H1 (cell line): ENCODE measurements at regions not wholly inside any gene's neighbourhood (a gene's known extent, or its start where the extent isn't known, plus 50 kb on each side); places are given as distances from the start of the nearest gene placed in this dataset.
A peak's percentile ranks its signal among the peaks of the same experiment; 100 is the strongest.

Experiments
- CTCF ChIA-PET: fragments of 300-600 bp; sonication (Branson Sonifier 250); formaldehyde crosslinking; loops from one replicate; lab custom pipeline; 2021; ENCODE audit not compliant: partially characterized antibody; lab: Charles Lee
- POLR2A ChIA-PET: fragments of 300-600 bp; sonication (Branson Sonifier 250); formaldehyde crosslinking; loops from one replicate; lab custom pipeline; 2021; ENCODE audit warnings: inconsistent platforms; ENCODE audit not compliant: partially characterized antibody; lab: Charles Lee
- DNase-seq, 2 experiments: peaks; one replicate each; pipeline versions ENCODE4 v3.0.0 to v3.0.0-alpha.2; 2010 to 2022; ENCODE audit warnings: low spot score in 2 of 2, low read depth in 1 of 2, mixed read lengths in 1 of 2
- FAIRE-seq: peaks from 2 replicates; lab custom pipeline; 2011; peaks lifted over from hg19 to GRCh38; lab: Jason Lieb, UNC
- H2AFZ ChIP-seq: 2 replicates; pipeline ENCODE4 v1.8.1; 2012; ENCODE audit warnings: low read length, inconsistent platforms
- H2AK5ac ChIP-seq: 2 replicates; pipeline ENCODE4 v1.6.1; 2013; ENCODE audit warnings: low read depth, low read length
- H2BK120ac ChIP-seq: replicated peaks from 2 replicates; pipeline ENCODE3; 2013; ENCODE audit warnings: low read depth, low read length, inconsistent platforms
- H2BK12ac ChIP-seq: 2 replicates; pipeline ENCODE4 v1.6.1; 2013; ENCODE audit warnings: low read depth, low read length
- H2BK15ac ChIP-seq: 2 replicates; pipeline ENCODE4 v1.6.1; 2013; ENCODE audit warnings: low read length
- H2BK20ac ChIP-seq: 2 replicates; pipeline ENCODE4 v1.6.1; 2013; ENCODE audit warnings: low read length
- H2BK5ac ChIP-seq: 2 replicates; pipeline ENCODE4 v1.6.1; 2013; ENCODE audit warnings: low read depth, low read length
- H3K14ac ChIP-seq: 2 replicates; pipeline ENCODE4 v1.6.1; 2013; ENCODE audit warnings: inconsistent platforms; ENCODE audit not compliant: insufficient read length
- H3K18ac ChIP-seq: 2 replicates; pipeline ENCODE4 v1.6.1; 2013; ENCODE audit warnings: low read length; ENCODE audit errors: extremely low read depth
- H3K23ac ChIP-seq: 2 replicates; pipeline ENCODE4 v1.6.1; 2013; ENCODE audit warnings: inconsistent platforms; ENCODE audit not compliant: insufficient read length
- H3K23me2 ChIP-seq: 2 replicates; pipeline ENCODE4 v1.6.1; 2013; ENCODE audit warnings: low read depth, low read length
- H3K27ac ChIP-seq: 2 replicates; pipeline ENCODE4 v1.6.1; 2011; ENCODE audit warnings: low read depth, low read length, inconsistent platforms
- H3K27me3 ChIP-seq, 4 experiments: replicated peaks in 1 of 4; 1 replicate in 1 of 4; 2 replicates in 3 of 4; pipeline versions ENCODE4 v1.6.1 to v1.8.1; 2011 to 2013; ENCODE audit warnings: low read length in 3 of 4, mild to moderate bottlenecking in 3 of 4, inconsistent platforms in 2 of 4, mixed read lengths in 2 of 4, moderate library complexity in 1 of 4; ENCODE audit not compliant: control insufficient read depth in 3 of 4, insufficient read depth in 3 of 4; ENCODE audit errors: extremely low read depth in 1 of 4
- H3K36me3 ChIP-seq, 4 experiments: 2 replicates each; pipeline versions ENCODE4 v1.6.1 to v1.8.1; 2011 to 2013; ENCODE audit warnings: mild to moderate bottlenecking in 4 of 4, low read length in 3 of 4, moderate library complexity in 2 of 4, control low read depth in 1 of 4, inconsistent platforms in 1 of 4; ENCODE audit not compliant: insufficient read depth in 4 of 4, control insufficient read depth in 2 of 4
- H3K4ac ChIP-seq: replicated peaks from 2 replicates; pipeline ENCODE3; 2013; ENCODE audit warnings: low read length, low read depth, mixed read lengths, inconsistent platforms; ENCODE audit not compliant: insufficient read length
- H3K4me1 ChIP-seq, 4 experiments: replicated peaks in 1 of 4; 1 replicate in 1 of 4; 2 replicates in 3 of 4; pipeline versions ENCODE4 v1.6.1 to v1.8.1; 2011 to 2013; ENCODE audit warnings: low read length in 3 of 4, inconsistent platforms in 2 of 4, mixed read lengths in 1 of 4; ENCODE audit not compliant: insufficient read depth in 4 of 4, control insufficient read depth in 3 of 4
- H3K4me2 ChIP-seq, 2 experiments: 2 replicates each; pipeline versions ENCODE4 v1.6.1 to v1.8.1; 2011 to 2013; ENCODE audit warnings: low read depth in 2 of 2, low read length in 2 of 2, control low read depth in 1 of 2, inconsistent platforms in 1 of 2, mild to moderate bottlenecking in 1 of 2; ENCODE audit not compliant: insufficient read depth in 1 of 2
- H3K4me3 ChIP-seq, 4 experiments: fragments of 200-600, 300-600 bp in 1 of 4; sonication (generic), shearing (Covaris generic), sonication (Bioruptor Twin) in 1 of 4; 2 replicates each; pipeline versions ENCODE4 v1.5.1 to v1.8.1; 2011 to 2016; ENCODE audit warnings: low read length in 4 of 4, low read depth in 3 of 4, control low read depth in 2 of 4, inconsistent platforms in 2 of 4, mild to moderate bottlenecking in 2 of 4, mixed read lengths in 1 of 4, moderate library complexity in 1 of 4; ENCODE audit not compliant: insufficient read depth in 2 of 4; ENCODE audit errors: extremely low read depth in 1 of 4
- H3K56ac ChIP-seq: replicated peaks from 2 replicates; pipeline ENCODE3; 2013; ENCODE audit warnings: low read depth, mild to moderate bottlenecking, mixed read lengths, low read length, inconsistent platforms; ENCODE audit not compliant: insufficient read length
- H3K79me1 ChIP-seq: 2 replicates; pipeline ENCODE4 v1.6.1; 2013; ENCODE audit warnings: low read depth, low read length, control low read depth
- H3K79me2 ChIP-seq, 2 experiments: 2 replicates each; pipeline versions ENCODE4 v1.6.1 to v1.8.1; 2012 to 2013; ENCODE audit warnings: low read length in 2 of 2, mild to moderate bottlenecking in 2 of 2, inconsistent platforms in 1 of 2; ENCODE audit not compliant: insufficient read depth in 2 of 2, control insufficient read depth in 1 of 2
- H3K9ac ChIP-seq, 4 experiments: replicated peaks in 1 of 4; 1 replicate in 1 of 4; 2 replicates in 3 of 4; pipeline versions ENCODE4 v1.6.1 to v1.8.1; 2011 to 2013; ENCODE audit warnings: low read depth in 3 of 4, low read length in 3 of 4, control low read depth in 2 of 4, mild to moderate bottlenecking in 2 of 4, moderate library complexity in 2 of 4, inconsistent platforms in 1 of 4; ENCODE audit errors: extremely low read depth in 1 of 4
- H3K9me3 ChIP-seq, 2 experiments: 2 replicates each; pipeline versions ENCODE4 v1.6.1 to v1.8.1; 2012 to 2013; ENCODE audit warnings: mild to moderate bottlenecking in 2 of 2, moderate library complexity in 2 of 2, control low read depth in 1 of 2, inconsistent platforms in 1 of 2, low read depth in 1 of 2, low read length in 1 of 2, mixed read lengths in 1 of 2; ENCODE audit not compliant: insufficient read depth in 2 of 2
- H4K20me1 ChIP-seq, 2 experiments: replicated peaks in 1 of 2; 2 replicates each; pipeline versions ENCODE3 to v1.8.1; 2011 to 2013; ENCODE audit warnings: inconsistent platforms in 2 of 2, low read length in 2 of 2, mild to moderate bottlenecking in 1 of 2; ENCODE audit not compliant: insufficient read depth in 2 of 2, control insufficient read depth in 1 of 2
- H4K5ac ChIP-seq: 2 replicates; pipeline ENCODE4 v1.6.1; 2013; ENCODE audit warnings: low read length, low read depth, mixed read lengths, inconsistent platforms; ENCODE audit not compliant: insufficient read length
- H4K8ac ChIP-seq: 2 replicates; pipeline ENCODE4 v1.8.0; 2013; ENCODE audit warnings: mild to moderate bottlenecking, moderate library complexity, low read length, inconsistent platforms; ENCODE audit not compliant: insufficient read depth; ENCODE audit errors: extremely low read depth
- H4K91ac ChIP-seq: replicated peaks from 2 replicates; pipeline ENCODE3; 2013; ENCODE audit warnings: low read length, mixed read lengths, inconsistent platforms; ENCODE audit not compliant: insufficient read length
- CBX8 ChIP-seq: fragments of 300-800, 300-1000 bp; sonication (generic); IDR thresholded peaks from 2 replicates; pipeline ENCODE4 v1.7.1; 2016; ENCODE audit warnings: low read depth, low read length, borderline replicate concordance
- CTBP2 ChIP-seq: IDR thresholded peaks from 2 replicates; pipeline ENCODE4 v1.7.0; 2011; ENCODE audit warnings: borderline replicate concordance, mild to moderate bottlenecking, moderate library complexity, mixed read lengths, low read length; ENCODE audit not compliant: insufficient read depth, insufficient read length
- SP4 ChIP-seq: IDR thresholded peaks from 2 replicates; pipeline ENCODE4 v1.6.1; 2012; ENCODE audit warnings: low read length, inconsistent platforms
- WGBS, 2 experiments: shearing (Covaris generic) in 1 of 2; methylation state at CpG; one replicate each; pipeline versions ENCODE4 v1.1.6 to v1.1.7; 2013 to 2015; ENCODE audit warnings: low lambda C conversion rate in 2 of 2, mixed read lengths in 2 of 2, inconsistent platforms in 1 of 2, low coverage in 1 of 2, missing lambda C conversion rate in 1 of 2; ENCODE audit not compliant: insufficient replicate concordance in 2 of 2, insufficient coverage in 1 of 2, insufficient read length in 1 of 2; ENCODE audit errors: extremely low coverage in 1 of 2, missing lambda C conversion rate in 1 of 2; 5-methylcytosine and 5-hydroxymethylcytosine counted together
- TF ChIP-seq, protein P1 (sequence below): IDR thresholded peaks from 2 replicates; pipeline ENCODE4 v1.6.1; 2012; ENCODE audit warnings: inconsistent platforms
- TF ChIP-seq, protein P2 (sequence below), 3 experiments: IDR thresholded peaks; 1 replicate in 2 of 3; 2 replicates in 1 of 3; pipeline versions ENCODE4 v1.5.1 to v1.6.1; 2011; ENCODE audit warnings: low read length in 3 of 3, mild to moderate bottlenecking in 3 of 3, inconsistent platforms in 2 of 3, low read depth in 1 of 3, moderate library complexity in 1 of 3; ENCODE audit not compliant: insufficient read depth in 1 of 3; ENCODE audit errors: control extremely low read depth in 1 of 3

DNA sequence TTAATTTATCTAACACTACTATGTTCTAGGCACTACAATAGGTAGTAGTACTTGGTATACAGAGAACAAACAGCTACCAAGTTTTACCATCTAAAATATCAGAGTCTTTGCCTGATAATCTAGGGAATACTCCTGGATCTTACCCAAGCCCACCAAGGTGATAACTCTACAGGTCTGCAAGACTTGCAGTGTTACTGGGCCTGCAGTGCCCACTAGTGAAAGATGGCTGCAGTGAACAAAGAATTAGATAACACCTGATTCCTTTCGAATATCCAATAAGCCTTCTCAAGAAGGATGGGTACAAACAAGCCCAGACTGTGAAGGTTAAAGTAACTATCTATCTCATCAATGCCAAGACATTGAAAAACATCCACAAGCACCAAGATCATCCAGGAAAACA, 317.0 kb upstream of the DCBLD2 start:
- H2BK12ac ChIP-seq, result no peak overlapping the region
- H3K4me3 ChIP-seq, result no peak overlapping the region
- no peak overlapping the region for H3K27ac ChIP-seq
- H3K4ac ChIP-seq, result no peak overlapping the region
- DNase-seq (no peak), FAIRE-seq (no peak)
- no peak overlapping the region for H2BK5ac ChIP-seq
- H3K23ac ChIP-seq, result no peak overlapping the region
- no peaks in the 10 kb centered on the region for H3K27me3 ChIP-seq
- no peaks in the 10 kb centered on the region for H4K20me1 ChIP-seq
- H3K79me2 ChIP-seq, result no peaks in the 10 kb centered on the region
- H4K5ac ChIP-seq, result no peak overlapping the region
- H2AK5ac ChIP-seq, result no peak overlapping the region
- H2AFZ ChIP-seq, result no peak overlapping the region
- CTCF ChIA-PET, result interaction anchor here (0.8 to 2.4 kb wide), 3 partner anchors 8 to 103 kb away, joined by 4 to 9 read pairs (median 4); no protein-coding TSS in a partner anchor
- no peaks in the 10 kb centered on the region for H3K23me2 ChIP-seq
- no peak overlapping the region for H2BK15ac ChIP-seq
- no peak overlapping the region for H3K4me2 ChIP-seq
- H3K56ac ChIP-seq, result no peak overlapping the region
- 82% methylated on average over 1 of the region's 1 CpG; no CpG with 5 or more reads in 1 of the 2 experiments for WGBS, 2 experiments
- no peak overlapping the region for H4K91ac ChIP-seq
- no peak overlapping the region for H3K18ac ChIP-seq
- no peak overlapping the region for H3K9ac ChIP-seq
- H3K9me3 ChIP-seq, result no peaks in the 10 kb centered on the region
- no peak overlapping the region for H3K14ac ChIP-seq
- H4K8ac ChIP-seq, result no peak overlapping the region
- H3K36me3 ChIP-seq, result no peaks in the 10 kb centered on the region
- POLR2A ChIA-PET, result no interaction called here
- H2BK120ac ChIP-seq, result no peak overlapping the region
- no peak overlapping the region for H2BK20ac ChIP-seq
- H3K79me1 ChIP-seq, result no peaks in the 10 kb centered on the region
- H3K4me1 ChIP-seq, result no peaks in the 10 kb centered on the region
- TF ChIP-seq CBX8 (no peak), CTBP2 (no peak), SP4 (no peak)
- TF ChIP-seq, protein P1, sequence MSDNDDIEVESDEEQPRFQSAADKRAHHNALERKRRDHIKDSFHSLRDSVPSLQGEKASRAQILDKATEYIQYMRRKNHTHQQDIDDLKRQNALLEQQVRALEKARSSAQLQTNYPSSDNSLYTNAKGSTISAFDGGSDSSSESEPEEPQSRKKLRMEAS, result no peak
- TF ChIP-seq, protein P2, sequence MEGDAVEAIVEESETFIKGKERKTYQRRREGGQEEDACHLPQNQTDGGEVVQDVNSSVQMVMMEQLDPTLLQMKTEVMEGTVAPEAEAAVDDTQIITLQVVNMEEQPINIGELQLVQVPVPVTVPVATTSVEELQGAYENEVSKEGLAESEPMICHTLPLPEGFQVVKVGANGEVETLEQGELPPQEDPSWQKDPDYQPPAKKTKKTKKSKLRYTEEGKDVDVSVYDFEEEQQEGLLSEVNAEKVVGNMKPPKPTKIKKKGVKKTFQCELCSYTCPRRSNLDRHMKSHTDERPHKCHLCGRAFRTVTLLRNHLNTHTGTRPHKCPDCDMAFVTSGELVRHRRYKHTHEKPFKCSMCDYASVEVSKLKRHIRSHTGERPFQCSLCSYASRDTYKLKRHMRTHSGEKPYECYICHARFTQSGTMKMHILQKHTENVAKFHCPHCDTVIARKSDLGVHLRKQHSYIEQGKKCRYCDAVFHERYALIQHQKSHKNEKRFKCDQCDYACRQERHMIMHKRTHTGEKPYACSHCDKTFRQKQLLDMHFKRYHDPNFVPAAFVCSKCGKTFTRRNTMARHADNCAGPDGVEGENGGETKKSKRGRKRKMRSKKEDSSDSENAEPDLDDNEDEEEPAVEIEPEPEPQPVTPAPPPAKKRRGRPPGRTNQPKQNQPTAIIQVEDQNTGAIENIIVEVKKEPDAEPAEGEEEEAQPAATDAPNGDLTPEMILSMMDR (IDR thresholded peaks at IDR 0.05; ENCODE audit: control extremely low read depth in 1 of 3, insufficient read depth in 1 of 3, low read depth in 1 of 3, low read length in 3 of 3), result peak in 2 of 3 experiments; percentile 22 to 31; a peak in 2 of 4 replicates
